GM21825 (cell line): ENCODE measurements at regions not wholly inside any gene's neighbourhood (a gene's known extent, or its start where the extent isn't known, plus 50 kb on each side); places are given as distances from the start of the nearest gene placed in this dataset.
"Not testable (repeated sequence)": the region's sequence is repeated elsewhere in the genome, so short reads cannot be mapped to it uniquely, and the experiment has no call there.

Experiments used
- ATAC-seq: cut with Tn5 transposase; IDR thresholded peaks from one replicate; pipeline ENCODE4 v1.9.1; 2021; ENCODE audit warnings: mild to moderate bottlenecking, moderate library complexity; ENCODE audit not compliant: unreplicated experiment

DNA sequence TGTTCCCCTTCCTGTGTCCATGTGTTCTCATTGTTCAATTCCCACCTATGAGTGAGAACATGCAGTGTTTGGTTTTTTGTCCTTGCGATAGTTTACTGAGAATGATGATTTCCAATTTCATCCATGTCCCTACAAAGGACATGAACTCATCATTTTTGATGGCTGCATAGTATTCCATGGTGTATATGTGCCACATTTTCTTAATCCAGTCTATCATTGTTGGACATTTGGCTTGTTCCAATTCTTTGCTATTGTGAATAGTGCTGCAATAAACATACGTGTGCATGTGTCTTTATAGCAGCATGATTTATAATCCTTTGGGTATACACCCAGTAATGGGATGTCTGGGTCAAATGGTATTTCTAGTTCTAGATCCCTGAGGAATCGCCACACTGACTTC is 712.5 kb upstream of the ADGRB3 start:
- not testable (repeated sequence) for ATAC-seq

DNA sequence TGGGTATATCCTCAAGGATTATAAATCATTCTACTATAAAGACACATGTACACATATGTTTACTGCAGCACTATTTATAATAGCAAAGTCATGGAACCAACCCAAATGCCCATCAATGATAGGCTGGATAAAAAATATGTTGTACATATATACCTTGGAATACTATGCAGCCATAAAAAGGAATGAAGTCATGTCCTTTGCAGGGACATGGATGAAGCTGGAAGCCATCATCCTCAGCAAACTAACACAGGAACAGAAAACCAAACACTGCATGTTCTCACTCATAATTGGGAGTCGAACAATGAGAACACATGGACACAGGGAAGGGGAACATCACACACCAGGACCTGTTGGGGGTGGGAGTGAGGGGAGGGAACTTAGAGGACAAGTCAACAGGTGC is 715.0 kb upstream of the ADGRB3 start:
- not testable (repeated sequence) for ATAC-seq

DNA sequence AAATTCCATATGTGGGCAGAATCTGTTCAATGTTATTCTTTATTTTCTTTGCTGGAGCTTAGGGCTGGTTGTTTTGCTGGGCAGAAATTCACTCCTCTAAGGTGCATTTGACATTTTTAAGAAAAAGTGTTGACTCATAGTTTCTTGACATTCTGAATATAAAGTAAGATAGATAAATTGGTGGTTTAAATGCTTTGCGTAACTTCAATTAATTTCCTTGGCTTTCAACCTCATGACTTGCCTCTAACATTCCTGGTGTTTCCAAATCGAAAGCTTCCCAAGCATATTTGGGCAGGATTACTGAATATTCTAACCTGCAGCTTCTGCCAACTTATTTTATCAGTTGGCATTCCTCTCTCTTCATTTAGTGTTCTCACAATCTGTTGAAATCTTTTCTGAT is 718.7 kb upstream of the ADGRB3 start:
- no peak for ATAC-seq

DNA sequence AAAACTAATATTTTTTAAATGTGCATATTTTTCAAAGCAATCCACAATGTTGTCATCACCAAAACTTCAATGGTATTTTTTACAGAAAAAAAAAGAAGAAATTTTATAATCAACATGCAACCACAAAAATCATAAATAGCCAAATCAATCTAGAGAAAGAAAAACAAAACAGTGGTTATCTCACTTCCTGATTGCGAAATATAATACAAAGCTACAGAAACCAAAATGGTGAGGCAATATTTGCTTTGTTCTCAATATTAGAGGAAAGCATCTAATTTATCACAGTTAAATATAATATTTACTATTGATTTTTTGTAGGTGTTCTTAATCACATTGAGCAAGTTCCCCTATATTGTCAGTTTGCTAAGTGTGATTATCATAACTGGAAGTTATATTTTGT is 720.7 kb upstream of the ADGRB3 start:
- no peak for ATAC-seq

- ATAC-seq: no peak
These were observed 725.7 kb upstream of the ADGRB3 start for GRCh38 chr6:67909354-67909753.

- no peak for ATAC-seq
These were observed 726.7 kb upstream of the ADGRB3 start for GRCh38 chr6:67908379-67908778.

DNA sequence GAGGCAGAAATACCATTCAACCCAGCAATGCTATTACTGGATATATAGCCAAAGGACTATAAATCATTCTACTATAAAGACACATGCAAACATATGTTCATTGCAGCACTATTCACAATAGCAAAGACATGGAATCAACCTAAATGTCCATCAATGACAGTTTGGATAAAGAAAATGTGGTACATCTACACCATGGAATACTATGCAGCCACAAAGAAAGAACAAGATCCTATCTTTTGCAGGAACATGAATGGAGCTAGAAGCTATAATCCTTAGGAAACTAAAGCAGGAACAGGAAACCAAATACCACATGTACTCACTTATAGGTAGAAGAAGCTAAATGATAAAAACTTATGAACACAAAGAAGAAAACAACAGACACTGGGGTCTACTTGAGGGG is 730.3 kb upstream of the ADGRB3 start:
- ATAC-seq: not testable (repeated sequence)

DNA sequence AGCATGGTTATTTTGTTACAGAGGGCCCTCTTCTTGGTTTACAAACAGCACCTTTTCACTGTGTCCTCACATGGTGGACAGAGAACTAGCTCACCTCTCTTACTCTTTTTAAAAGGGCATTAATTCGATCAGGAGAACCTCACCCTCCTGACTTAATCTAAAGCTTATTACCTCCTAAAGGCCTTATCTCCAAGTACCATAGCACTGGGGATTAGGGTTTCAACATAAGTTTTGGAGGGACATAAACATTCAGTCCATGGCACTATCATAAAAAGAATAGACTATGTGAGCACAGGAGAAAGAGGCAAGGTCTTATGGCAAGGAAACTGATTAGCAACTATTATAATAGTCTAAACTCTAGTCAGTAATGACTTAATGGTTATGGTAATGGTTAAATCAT is 736.2 kb upstream of the ADGRB3 start:
- ATAC-seq: no peak

GRCh38 chr6:67897998-67898607 is 737.0 kb upstream of the ADGRB3 start:
- ATAC-seq: no peak

DNA sequence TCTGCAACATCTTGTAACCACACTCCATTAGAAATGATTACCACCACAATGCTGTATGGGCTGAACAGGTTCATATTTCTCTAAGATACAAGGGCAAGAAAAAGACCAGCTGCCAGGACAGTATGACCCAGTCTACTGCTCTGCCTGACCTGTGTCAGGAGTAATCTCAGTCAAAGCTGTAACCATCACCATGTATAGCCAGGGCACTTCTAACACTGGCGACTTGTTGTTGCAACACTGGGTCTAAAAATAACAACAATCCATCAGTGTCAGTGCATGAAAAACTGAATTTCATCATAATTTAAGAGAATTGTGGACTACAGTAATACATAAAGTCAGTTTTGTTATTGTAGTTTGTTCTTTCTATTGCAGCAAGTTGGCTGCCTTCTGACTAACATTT is 738.6 kb upstream of the ADGRB3 start:
- ATAC-seq: no peak

DNA sequence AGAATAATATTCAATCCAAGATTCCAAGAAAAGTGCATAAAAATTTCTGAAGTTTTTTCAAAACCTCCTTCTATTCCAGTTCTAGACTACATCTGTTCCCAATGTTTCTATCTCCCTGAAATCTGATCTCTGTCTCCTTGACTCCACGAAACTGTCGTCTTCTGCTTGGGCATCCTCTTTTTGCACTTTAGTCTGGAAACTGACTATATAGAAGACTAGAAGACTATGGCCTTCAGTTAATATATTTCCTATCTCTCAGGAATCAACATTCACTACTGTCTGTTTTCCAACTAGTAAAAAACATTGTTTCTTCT is 745.4 kb upstream of the ADGRB3 start:
- no peak for ATAC-seq

- ATAC-seq: no peak
These were observed 746.0 kb upstream of the ADGRB3 start for GRCh38 chr6:67888886-67889681.

DNA sequence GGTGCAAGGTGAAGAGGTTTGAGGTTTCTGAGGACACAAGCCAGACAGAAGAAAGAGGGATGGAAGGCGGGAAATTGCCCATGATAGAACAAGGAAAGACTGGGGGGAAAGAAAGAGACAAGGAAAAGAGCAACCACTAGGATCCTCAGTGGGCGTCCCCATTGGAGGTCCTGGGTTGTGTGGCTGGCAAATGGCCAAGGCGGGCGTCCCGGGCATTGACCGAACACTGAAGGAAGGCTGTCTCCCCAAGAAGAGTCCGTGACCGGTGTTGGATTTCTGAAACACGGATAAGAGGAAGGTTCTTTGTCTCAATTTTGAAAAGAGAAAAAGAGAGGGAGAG is 746.6 kb upstream of the ADGRB3 start:
- ATAC-seq: no peak

- ATAC-seq: no peak
These were observed 747.1 kb upstream of the ADGRB3 start for GRCh38 chr6:67887747-67888545.

- no peak for ATAC-seq
These were observed 747.7 kb upstream of the ADGRB3 start for GRCh38 chr6:67887419-67887746.

- ATAC-seq: no peak
These were observed 748.2 kb upstream of the ADGRB3 start for GRCh38 chr6:67886840-67887292.

GRCh38 chr6:67886036-67886707 is 748.9 kb upstream of the ADGRB3 start:
- no peak for ATAC-seq

GRCh38 chr6:67885081-67886033 is 749.7 kb upstream of the ADGRB3 start:
- ATAC-seq: no peak

DNA sequence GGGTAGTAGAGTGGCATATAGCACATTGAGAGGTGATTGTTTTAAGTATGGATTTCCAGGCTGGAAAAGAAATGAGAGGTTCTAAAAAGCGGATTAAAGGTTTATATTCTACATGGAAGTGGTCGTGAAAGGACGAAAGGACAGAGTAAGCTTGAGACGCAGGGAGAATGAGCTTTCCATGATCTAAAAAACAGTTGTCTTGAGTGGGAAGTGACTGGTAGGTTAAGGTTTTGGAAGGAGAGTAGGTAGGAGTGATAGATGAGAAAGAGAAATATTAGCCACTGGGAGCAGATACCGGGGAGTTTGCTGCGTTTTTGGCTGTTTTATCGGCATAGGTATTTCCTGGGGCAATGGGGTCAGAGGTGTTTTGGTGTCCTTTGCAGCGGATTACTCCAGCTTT is 750.6 kb upstream of the ADGRB3 start:
- ATAC-seq: no peak
